HG03439 (cell line): ENCODE measurements at regions not wholly inside any gene's neighbourhood (a gene's known extent, or its start where the extent isn't known, plus 50 kb on each side); places are given as distances from the start of the nearest gene placed in this dataset.

Experiments used
- ATAC-seq: cut with Tn5 transposase; IDR thresholded peaks from one replicate; pipeline ENCODE4 v1.9.1; 2021; ENCODE audit warnings: mild to moderate bottlenecking, moderate library complexity; ENCODE audit not compliant: unreplicated experiment

- no peak for ATAC-seq
These were observed 746.5 kb upstream of the ADAMTS5 start for GRCh38 chr21:27713154-27714109.

- ATAC-seq = no peak
These were observed 737.8 kb upstream of the ADAMTS5 start for GRCh38 chr21:27704567-27705166.

- ATAC-seq = no peak
These were observed 736.9 kb upstream of the ADAMTS5 start for GRCh38 chr21:27703791-27704190.

- peak; percentile 80 for ATAC-seq
These were observed 734.2 kb upstream of the ADAMTS5 start for GRCh38 chr21:27700974-27701614.

- ATAC-seq = no peak
These were observed 728.4 kb upstream of the ADAMTS5 start for GRCh38 chr21:27695246-27695645.

- no peak for ATAC-seq
These were observed 727.8 kb upstream of the ADAMTS5 start for GRCh38 chr21:27694667-27695066.

- ATAC-seq = no peak
These were observed 726.5 kb upstream of the ADAMTS5 start for GRCh38 chr21:27693376-27693775.

GRCh38 chr21:27691516-27691915, 724.6 kb upstream of the ADAMTS5 start:
- ATAC-seq = no peak

- ATAC-seq = no peak
These were observed 724.1 kb upstream of the ADAMTS5 start for GRCh38 chr21:27691006-27691405.

GRCh38 chr21:27690426-27690825, 723.5 kb upstream of the ADAMTS5 start:
- no peak for ATAC-seq

- ATAC-seq = no peak
These were observed 721.9 kb upstream of the ADAMTS5 start for GRCh38 chr21:27688773-27689172.

- ATAC-seq = no peak
These were observed 716.4 kb upstream of the ADAMTS5 start for GRCh38 chr21:27683292-27683691.

- no peak for ATAC-seq
These were observed 715.0 kb upstream of the ADAMTS5 start for GRCh38 chr21:27681841-27682240.

GRCh38 chr21:27681038-27681437, 714.1 kb upstream of the ADAMTS5 start:
- ATAC-seq = no peak

GRCh38 chr21:27680181-27680580, 713.3 kb upstream of the ADAMTS5 start:
- no peak for ATAC-seq

GRCh38 chr21:27678511-27678910, 711.6 kb upstream of the ADAMTS5 start:
- ATAC-seq = no peak

- no peak for ATAC-seq
These were observed 710.7 kb upstream of the ADAMTS5 start for GRCh38 chr21:27677546-27677945.

GRCh38 chr21:27675306-27675705, 708.4 kb upstream of the ADAMTS5 start:
- ATAC-seq = no peak

GRCh38 chr21:27674041-27674615, 707.2 kb upstream of the ADAMTS5 start:
- no peak for ATAC-seq

- no peak for ATAC-seq
These were observed 706.7 kb upstream of the ADAMTS5 start for GRCh38 chr21:27673581-27673980.

GRCh38 chr21:27671207-27671606, 704.3 kb upstream of the ADAMTS5 start:
- ATAC-seq = no peak
